Suprapubic skin (tissue), 4 donors: ENCODE measurements at regions not wholly inside any gene's neighbourhood (a gene's known extent, or its start where the extent isn't known, plus 50 kb on each side); places are given as distances from the start of the nearest gene placed in this dataset.

ENCODE experiments used
- DNase-seq, 2 donors: peaks; one replicate each; pipeline ENCODE4 v3.0.0-alpha.2; 2019; ENCODE audit warnings: low spot score in 2 of 2
- H3K27ac ChIP-seq: fragments of 200-600 bp; sonication (generic); one replicate; pipeline ENCODE4 v1.5.1; 2019
- H3K27me3 ChIP-seq: fragments of 200-600 bp; sonication (generic); one replicate; pipeline ENCODE4 v1.5.1; 2019
- H3K36me3 ChIP-seq: fragments of 200-600 bp; sonication (generic); one replicate; pipeline ENCODE4 v1.5.1; 2019
- H3K4me1 ChIP-seq: fragments of 200-600 bp; sonication (generic); one replicate; pipeline ENCODE4 v1.5.1; 2019
- H3K4me3 ChIP-seq: fragments of 200-600 bp; sonication (generic); one replicate; pipeline ENCODE4 v1.5.1; 2019; ENCODE audit warnings: mild to moderate bottlenecking
- H3K9me3 ChIP-seq: fragments of 200-600 bp; sonication (generic); one replicate; pipeline ENCODE4 v1.5.1; 2019
- EP300 ChIP-seq: sonication (generic); formaldehyde crosslinking; IDR thresholded peaks from one replicate; pipeline ENCODE4 v1.6.1; 2017; ENCODE audit warnings: antibody characterized with exemption
- POLR2A ChIP-seq, 2 donors: fragments of 450-650 bp; IDR thresholded peaks; one replicate each; pipeline ENCODE4 v1.6.1; 2017; ENCODE audit warnings: antibody characterized with exemption in 2 of 2, mild to moderate bottlenecking in 2 of 2, moderate library complexity in 2 of 2
- POLR2AphosphoS5 ChIP-seq, 3 donors: sonication (generic); formaldehyde crosslinking; IDR thresholded peaks; one replicate each; pipeline ENCODE4 v1.6.1; 2017; ENCODE audit warnings: antibody characterized with exemption in 3 of 3
- WGBS: methylation state at CpG from one replicate; pipeline ENCODE4 v1.1.5; 2018; 5-methylcytosine and 5-hydroxymethylcytosine counted together
- TF ChIP-seq, protein P1 (sequence below), 2 donors: fragments of 200-600 bp in 1 of 2; fragments of 450-650 bp in 1 of 2; sonication (generic) in 1 of 2; IDR thresholded peaks; one replicate each; pipeline ENCODE4 v1.5.1; 2016 to 2019; ENCODE audit warnings: antibody characterized with exemption in 2 of 2, mild to moderate bottlenecking in 1 of 2, moderate library complexity in 1 of 2

- Histone ChIP-seq H3K9me3 (no peaks in the 10 kb centered on the region), H3K27me3 (no peaks in the 10 kb centered on the region), H3K4me1 (no peaks in the 10 kb centered on the region), H3K36me3 (no peaks in the 10 kb centered on the region), H3K27ac (no peak overlapping the region), H3K4me3 (no peak overlapping the region)
- WGBS: 53% methylated on average over 1 of the region's 1 CpG
- no peak for DNase-seq
- TF ChIP-seq POLR2A (IDR thresholded peaks at IDR 0.05) (no peak), EP300 (no peak), POLR2AphosphoS5 (IDR thresholded peaks at IDR 0.05) (no peak)
- TF ChIP-seq, protein P1, sequence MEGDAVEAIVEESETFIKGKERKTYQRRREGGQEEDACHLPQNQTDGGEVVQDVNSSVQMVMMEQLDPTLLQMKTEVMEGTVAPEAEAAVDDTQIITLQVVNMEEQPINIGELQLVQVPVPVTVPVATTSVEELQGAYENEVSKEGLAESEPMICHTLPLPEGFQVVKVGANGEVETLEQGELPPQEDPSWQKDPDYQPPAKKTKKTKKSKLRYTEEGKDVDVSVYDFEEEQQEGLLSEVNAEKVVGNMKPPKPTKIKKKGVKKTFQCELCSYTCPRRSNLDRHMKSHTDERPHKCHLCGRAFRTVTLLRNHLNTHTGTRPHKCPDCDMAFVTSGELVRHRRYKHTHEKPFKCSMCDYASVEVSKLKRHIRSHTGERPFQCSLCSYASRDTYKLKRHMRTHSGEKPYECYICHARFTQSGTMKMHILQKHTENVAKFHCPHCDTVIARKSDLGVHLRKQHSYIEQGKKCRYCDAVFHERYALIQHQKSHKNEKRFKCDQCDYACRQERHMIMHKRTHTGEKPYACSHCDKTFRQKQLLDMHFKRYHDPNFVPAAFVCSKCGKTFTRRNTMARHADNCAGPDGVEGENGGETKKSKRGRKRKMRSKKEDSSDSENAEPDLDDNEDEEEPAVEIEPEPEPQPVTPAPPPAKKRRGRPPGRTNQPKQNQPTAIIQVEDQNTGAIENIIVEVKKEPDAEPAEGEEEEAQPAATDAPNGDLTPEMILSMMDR (IDR thresholded peaks at IDR 0.05): no peak
Measured at GRCh38 chr1:214791961-214792360, 189.0 kb downstream of the CENPF start.

GRCh38 chr1:214792527-214793186 is 189.7 kb downstream of the CENPF start:
- no peak for TF ChIP-seq POLR2AphosphoS5 (IDR thresholded peaks at IDR 0.05)
- 68% methylated on average over 6 of the region's 6 CpGs for WGBS
- Histone ChIP-seq H3K36me3 (no peaks in the 10 kb centered on the region), H3K27ac (no peak overlapping the region), H3K4me3 (no peak overlapping the region), H3K9me3 (no peaks in the 10 kb centered on the region), H3K27me3 (no peaks in the 10 kb centered on the region), H3K4me1 (no peaks in the 10 kb centered on the region)
- no peak for DNase-seq

GRCh38 chr1:214793708-214794107 is 190.7 kb downstream of the CENPF start:
- Histone ChIP-seq H3K9me3 (no peaks in the 10 kb centered on the region), H3K4me3 (no peak overlapping the region), H3K27me3 (no peaks in the 10 kb centered on the region), H3K36me3 (no peaks in the 10 kb centered on the region), H3K27ac (no peak overlapping the region), H3K4me1 (no peaks in the 10 kb centered on the region)
- 86% methylated on average over 2 of the region's 2 CpGs for WGBS
- TF ChIP-seq EP300 (no peak), POLR2AphosphoS5 (IDR thresholded peaks at IDR 0.05) (no peak), POLR2A (IDR thresholded peaks at IDR 0.05) (no peak)
- TF ChIP-seq, protein P1 (IDR thresholded peaks at IDR 0.05): no peak
- no peak for DNase-seq

GRCh38 chr1:214801191-214801590 is 198.2 kb downstream of the CENPF start:
- no peak for TF ChIP-seq POLR2A (IDR thresholded peaks at IDR 0.05)
- TF ChIP-seq EP300: no peak
- TF ChIP-seq POLR2AphosphoS5 (IDR thresholded peaks at IDR 0.05): no peak
- TF ChIP-seq, protein P1 (IDR thresholded peaks at IDR 0.05): no peak
- no peak for DNase-seq
- H3K27ac ChIP-seq: no peak overlapping the region
- H3K27me3 ChIP-seq: no peaks in the 10 kb centered on the region
- no peaks in the 10 kb centered on the region for H3K4me1 ChIP-seq
- H3K4me3 ChIP-seq: no peak overlapping the region
- WGBS: 88% methylated on average over 1 of the region's 1 CpG
- H3K9me3 ChIP-seq: no peaks in the 10 kb centered on the region
- H3K36me3 ChIP-seq: no peaks in the 10 kb centered on the region

DNA sequence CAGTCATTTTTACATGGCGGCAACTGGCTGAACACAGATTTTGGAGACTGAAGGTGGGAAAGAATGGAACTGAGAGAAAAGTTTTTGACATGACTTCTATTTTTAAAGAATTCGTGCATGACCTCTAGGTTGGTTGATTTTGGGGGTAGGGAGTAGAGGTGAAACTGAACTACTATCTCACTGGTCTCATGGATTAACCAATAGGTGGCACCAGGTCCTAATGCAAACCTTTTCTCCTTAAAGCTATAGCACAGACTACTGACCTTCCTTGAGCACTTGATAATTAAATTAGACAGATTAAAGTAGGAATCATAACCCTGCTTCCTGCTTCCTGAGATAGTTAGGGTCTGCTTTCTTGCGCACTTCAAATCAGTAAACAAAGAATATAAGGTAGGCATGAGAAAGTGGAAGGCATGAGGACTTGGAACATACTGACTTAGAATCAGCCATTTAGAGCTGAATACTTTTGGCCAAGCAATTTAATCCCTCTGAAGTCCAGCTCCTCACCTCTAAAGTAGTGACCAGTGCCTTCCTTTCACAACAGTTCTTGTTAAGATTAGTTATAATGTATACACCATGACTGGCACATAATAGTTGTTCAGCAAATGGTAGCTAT is 206.0 kb downstream of the CENPF start:
- no peaks in the 10 kb centered on the region for H3K9me3 ChIP-seq
- no peaks in the 10 kb centered on the region for H3K36me3 ChIP-seq
- 72% methylated on average over 3 of the region's 3 CpGs for WGBS
- TF ChIP-seq POLR2AphosphoS5 (IDR thresholded peaks at IDR 0.05): no peak
- TF ChIP-seq POLR2A (IDR thresholded peaks at IDR 0.05): no peak
- TF ChIP-seq, protein P1 (IDR thresholded peaks at IDR 0.05): no peak
- TF ChIP-seq EP300: no peak
- no peaks in the 10 kb centered on the region for H3K4me1 ChIP-seq
- no peaks in the 10 kb centered on the region for H3K27me3 ChIP-seq
- no peak overlapping the region for H3K4me3 ChIP-seq
- H3K27ac ChIP-seq: no peak overlapping the region
- DNase-seq: no peak
